ENCODE measurements at regions not wholly inside any gene's neighbourhood (a gene's known extent, or its start where the extent isn't known, plus 50 kb on each side); places are given as distances from the start of the nearest gene placed in this dataset.

DNA sequence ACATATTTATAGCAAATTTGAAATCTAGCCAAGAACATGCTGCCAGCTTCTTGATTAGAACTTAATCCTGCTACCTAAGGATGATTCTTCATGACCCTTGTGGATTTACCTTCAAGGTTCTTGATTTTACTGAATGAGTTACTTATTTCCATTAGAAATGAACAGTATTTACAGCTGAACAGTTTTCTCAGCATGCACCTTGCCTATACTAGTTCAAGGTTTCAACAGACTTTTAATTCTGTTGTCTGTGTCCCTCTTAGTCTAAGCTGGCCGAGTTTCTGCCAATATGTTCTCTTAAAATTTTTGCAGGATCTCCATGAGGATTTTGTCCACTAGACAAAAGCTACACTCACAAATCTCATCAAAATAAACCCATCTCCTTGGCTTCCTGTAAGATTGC lies 188.8 kb upstream of the ST8SIA4 start:
- TF ChIP-seq POLR2A (IDR thresholded peaks at IDR 0.05; ENCODE audit: low read depth, low read length), result no peak
- TF ChIP-seq POLR2AphosphoS5 (IDR thresholded peaks at IDR 0.05; ENCODE audit: low read depth, low read length), result no peak
- no peak for TF ChIP-seq TAF1 (IDR thresholded peaks at IDR 0.05; ENCODE audit: low read depth, low read length)
- no peak for TF ChIP-seq POU2F2 (IDR thresholded peaks at IDR 0.05; ENCODE audit: low read depth, low read length)
- TF ChIP-seq SPI1 (IDR thresholded peaks at IDR 0.05; ENCODE audit: low read depth, low read length), result no peak
